ENCODE measurements at regions not wholly inside any gene's neighbourhood (a gene's known extent, or its start where the extent isn't known, plus 50 kb on each side); places are given as distances from the start of the nearest gene placed in this dataset.

DNA sequence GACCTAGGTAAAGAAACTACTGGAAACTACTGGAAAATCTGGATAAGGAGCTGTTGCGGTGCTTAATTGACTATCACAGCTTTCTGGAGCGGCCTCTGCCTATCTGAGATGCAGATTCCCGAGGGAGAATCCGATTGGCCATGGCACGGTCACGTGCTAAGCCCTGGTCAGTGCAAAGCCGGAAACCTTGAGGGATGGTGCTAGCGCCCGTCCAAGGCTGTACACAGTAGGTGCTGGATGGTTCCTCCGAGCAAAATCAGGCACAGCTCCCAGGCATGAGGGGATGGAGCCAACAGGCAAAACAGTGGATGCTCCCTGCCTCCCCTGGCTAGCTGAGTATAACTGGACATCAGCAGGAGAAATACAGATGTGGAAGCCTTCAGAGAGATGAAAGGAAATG, 238.7 kb upstream of the HES1 start:
- Histone ChIP-seq H3K36me3 (ENCODE audit: control insufficient read depth in 2 of 4, insufficient read depth in 4 of 4, low read length in 3 of 4) (no peaks in the 10 kb centered on the region), H3K9ac (replicated peaks in 1 of 4; ENCODE audit: extremely low read depth in 1 of 4, low read depth in 3 of 4, low read length in 3 of 4) (no peak overlapping the region), H3K23me2 (ENCODE audit: low read depth, low read length) (no peaks in the 10 kb centered on the region), H2BK12ac (ENCODE audit: low read depth, low read length) (peak overlapping the region; percentile 69; the same call in 1 of the 2 replicates), H2AK5ac (ENCODE audit: low read depth, low read length) (no peak overlapping the region), H3K56ac (replicated peaks; ENCODE audit: insufficient read length, low read depth, low read length) (no peak overlapping the region), H2BK120ac (replicated peaks; ENCODE audit: low read depth, low read length) (no peak overlapping the region), H3K79me1 (ENCODE audit: low read depth, low read length) (no peaks in the 10 kb centered on the region), H2BK15ac (ENCODE audit: low read length) (peak overlapping the region; percentile 66; the same call in 1 of the 2 replicates), H3K4ac (replicated peaks; ENCODE audit: insufficient read length, low read depth, low read length) (no peak overlapping the region), H4K91ac (replicated peaks; ENCODE audit: insufficient read length, low read length) (no peak overlapping the region), H4K20me1 (replicated peaks in 1 of 2; ENCODE audit: control insufficient read depth in 1 of 2, insufficient read depth in 2 of 2, low read length in 2 of 2) (no peaks in the 10 kb centered on the region), H3K18ac (ENCODE audit: extremely low read depth, low read length) (peak overlapping the region; percentile 6; the same call in 1 of the 2 replicates), H3K4me3 (ENCODE audit: extremely low read depth in 1 of 4, insufficient read depth in 2 of 4, low read depth in 3 of 4, low read length in 4 of 4) (no peak overlapping the region), H3K79me2 (ENCODE audit: control insufficient read depth in 1 of 2, insufficient read depth in 2 of 2, low read length in 2 of 2) (no peaks in the 10 kb centered on the region), H2BK5ac (ENCODE audit: low read depth, low read length) (no peak overlapping the region), H4K8ac (ENCODE audit: extremely low read depth, insufficient read depth, low read length) (no peak overlapping the region), H3K14ac (ENCODE audit: insufficient read length) (no peak overlapping the region), H3K4me1 (replicated peaks in 1 of 4; ENCODE audit: control insufficient read depth in 3 of 4, insufficient read depth in 4 of 4, low read length in 3 of 4) (peaks cover 0 to 9% (median 4%) of the 10 kb centered on the region in 4 experiments; a peak in 5 of 7 replicates), H4K5ac (ENCODE audit: insufficient read length, low read depth, low read length) (no peak overlapping the region), H2AFZ (ENCODE audit: low read length) (no peak overlapping the region), H2BK20ac (ENCODE audit: low read length) (peak overlapping the region; percentile 35; the same call in 1 of the 2 replicates), H3K23ac (ENCODE audit: insufficient read length) (no peak overlapping the region), H3K27me3 (replicated peaks in 1 of 4; ENCODE audit: control insufficient read depth in 3 of 4, extremely low read depth in 1 of 4, insufficient read depth in 3 of 4, low read length in 3 of 4) (no peaks in the 10 kb centered on the region), H3K27ac (ENCODE audit: low read depth, low read length) (no peak overlapping the region), H3K4me2 (ENCODE audit: insufficient read depth in 1 of 2, low read depth in 2 of 2, low read length in 2 of 2) (no peak overlapping the region), H3K9me3 (ENCODE audit: insufficient read depth in 2 of 2, low read depth in 1 of 2, low read length in 1 of 2) (peaks cover 0 to 5% of the 10 kb centered on the region in 2 experiments; a peak in 1 of 4 replicates)
- CTCF ChIA-PET (ENCODE audit: partially characterized antibody), result interaction anchor here (0.8 to 1.7 kb wide), 4 partner anchors 51 to 419 kb away, joined by 3 to 7 read pairs (median 4); no protein-coding TSS in a partner anchor
- WGBS, 2 experiments (ENCODE audit: extremely low coverage in 1 of 2, insufficient coverage in 1 of 2, insufficient read length in 1 of 2, insufficient replicate concordance in 2 of 2, low coverage in 1 of 2, low lambda C conversion rate in 2 of 2, missing lambda C conversion rate in 1 of 2), result 98% methylated on average over 10 of the region's 10 CpGs; no CpG with 5 or more reads in 1 of the 2 experiments
- FAIRE-seq (no peak), DNase-seq (ENCODE audit: low read depth in 1 of 2, low spot score in 2 of 2) (no peak)
- POLR2A ChIA-PET (ENCODE audit: partially characterized antibody), result no interaction called here
- TF ChIP-seq BCL11A (IDR thresholded peaks at IDR 0.05; ENCODE audit: low read depth in 2 of 2, low read length in 2 of 2), result no peak
- no peak for TF ChIP-seq CEBPB (IDR thresholded peaks at IDR 0.05; ENCODE audit: low read depth, low read length)
- no peak for TF ChIP-seq GTF2F1 (IDR thresholded peaks at IDR 0.05; ENCODE audit: borderline replicate concordance, low read depth, low read length)
- TF ChIP-seq SP2 (IDR thresholded peaks at IDR 0.05; ENCODE audit: low read length), result no peak
- TF ChIP-seq KDM1A (IDR thresholded peaks at IDR 0.05; ENCODE audit: borderline replicate concordance, low read length), result no peak
- no peak for TF ChIP-seq TAF7 (optimal IDR thresholded peaks at IDR 0.05; ENCODE audit: borderline replicate concordance, low read depth, low read length)
- no peak for TF ChIP-seq KDM4A (IDR thresholded peaks at IDR 0.05; ENCODE audit: low read depth, low read length, severe bottlenecking)
- TF ChIP-seq TBP (IDR thresholded peaks at IDR 0.05; ENCODE audit: low read depth, low read length), result no peak
- no peak for TF ChIP-seq TCF12 (IDR thresholded peaks at IDR 0.05; ENCODE audit: low read depth, low read length)
- no peak for TF ChIP-seq MAFK (IDR thresholded peaks at IDR 0.05; ENCODE audit: low read depth, low read length)
- no peak for TF ChIP-seq EZH2 (IDR thresholded peaks at IDR 0.05; ENCODE audit: low read depth, low read length, severe bottlenecking)
- no peak for TF ChIP-seq CREB1 (IDR thresholded peaks at IDR 0.05)

Data from H1 (cell line).